GM23338 (cell line): ENCODE measurements at regions not wholly inside any gene's neighbourhood (a gene's known extent, or its start where the extent isn't known, plus 50 kb on each side); places are given as distances from the start of the nearest gene placed in this dataset.

ENCODE experiments used
- ATAC-seq: fragments of 200-7000 bp; cut with Tn5 transposase; 3 replicates; pipeline ENCODE4 v1.9.1; 2020
- DNase-seq: peaks from one replicate; pipeline ENCODE4 v3.0.0-alpha.2; 2015; ENCODE audit warnings: low spot score
- H2AFZ ChIP-seq: fragments of 200-600 bp; sonication (generic); 2 replicates; pipeline ENCODE4 v1.8.0; 2016; ENCODE audit warnings: antibody characterized with exemption, mild to moderate bottlenecking, moderate library complexity
- H3F3A ChIP-seq: fragments of 200-600 bp; sonication (generic); replicated peaks from 2 replicates; pipeline ENCODE4 v1.8.0; 2017; ENCODE audit warnings: antibody characterized with exemption, mixed run types, low read depth
- H3K27ac ChIP-seq: fragments of 200-600 bp; sonication (generic); 2 replicates; pipeline ENCODE4 v1.6.1; 2016; ENCODE audit warnings: low read depth
- H3K27me3 ChIP-seq: fragments of 200-600 bp; sonication (generic); 2 replicates; pipeline ENCODE4 v1.8.0; 2016; ENCODE audit warnings: mild to moderate bottlenecking, mixed run types, moderate library complexity; ENCODE audit not compliant: insufficient read depth
- H3K36me3 ChIP-seq: fragments of 200-600 bp; sonication (generic); 2 replicates; pipeline ENCODE4 v1.8.0; 2016; ENCODE audit warnings: mild to moderate bottlenecking; ENCODE audit not compliant: insufficient read depth
- H3K4me1 ChIP-seq: fragments of 200-600 bp; sonication (generic); 2 replicates; pipeline ENCODE4 v1.8.0; 2016; ENCODE audit warnings: mild to moderate bottlenecking, moderate library complexity; ENCODE audit not compliant: insufficient read depth
- H3K4me2 ChIP-seq: fragments of 200-600 bp; sonication (generic); 2 replicates; pipeline ENCODE4 v1.7.1; 2017; ENCODE audit warnings: mixed run types
- H3K4me3 ChIP-seq: fragments of 200-600 bp; sonication (generic); 2 replicates; pipeline ENCODE4 v1.6.1; 2016; ENCODE audit warnings: mixed run types
- H3K79me2 ChIP-seq: fragments of 200-600 bp; sonication (generic); replicated peaks from 2 replicates; pipeline ENCODE4 v1.8.0; 2017; ENCODE audit warnings: mild to moderate bottlenecking; ENCODE audit not compliant: insufficient read depth
- H3K9me2 ChIP-seq: fragments of 200-600 bp; sonication (generic); 2 replicates; pipeline ENCODE4 v1.8.0; 2017; ENCODE audit not compliant: insufficient read depth
- H4K20me1 ChIP-seq: fragments of 200-600 bp; sonication (generic); replicated peaks from 2 replicates; pipeline ENCODE4 v1.8.0; 2017; ENCODE audit warnings: mild to moderate bottlenecking; ENCODE audit not compliant: insufficient read depth
- H3K27ac Mint-ChIP-seq: 2 replicates; pipeline ENCODE4 v1.8.0; 2020; ENCODE audit warnings: inconsistent platforms, mild to moderate bottlenecking, moderate library complexity, mixed read lengths
- H3K27me3 Mint-ChIP-seq: 3 replicates; pipeline ENCODE4 v1.8.0; 2022; ENCODE audit warnings: low read depth, mild to moderate bottlenecking, moderate library complexity, mixed read lengths, inconsistent platforms; ENCODE audit not compliant: insufficient read depth, poor library complexity
- H3K36me3 Mint-ChIP-seq: 3 replicates; pipeline ENCODE4 v1.8.0; 2021; ENCODE audit warnings: low read depth, mild to moderate bottlenecking, inconsistent platforms, moderate library complexity, mixed read lengths
- H3K4me1 Mint-ChIP-seq: 3 replicates; pipeline ENCODE4 v1.8.0; 2020; ENCODE audit warnings: mild to moderate bottlenecking, inconsistent platforms, mixed read lengths
- H3K4me3 Mint-ChIP-seq: 3 replicates; pipeline ENCODE4 v1.8.0; 2021; ENCODE audit warnings: moderate library complexity, mild to moderate bottlenecking, inconsistent platforms, mixed read lengths
- H3K9me3 Mint-ChIP-seq: 3 replicates; pipeline ENCODE4 v1.8.0; 2020; ENCODE audit warnings: moderate library complexity, mild to moderate bottlenecking, inconsistent platforms, mixed read lengths
- CREB1 ChIP-seq: fragments of 250-450 bp; sonication (Bioruptor Pico); IDR thresholded peaks from 2 replicates; pipeline ENCODE4 v1.5.0; 2020; ENCODE audit warnings: low read depth, mild to moderate bottlenecking, moderate library complexity
- EZH2 ChIP-seq: fragments of 200-600 bp; sonication (generic); IDR thresholded peaks from one replicate; pipeline ENCODE4 v1.8.0; 2017; ENCODE audit warnings: antibody characterized with exemption, mild to moderate bottlenecking, low read depth; ENCODE audit not compliant: unreplicated experiment
- EZH2phosphoT487 ChIP-seq: fragments of 200-600 bp; sonication (generic); IDR thresholded peaks from one replicate; pipeline ENCODE4 v1.8.1; 2018; ENCODE audit warnings: antibody characterized with exemption; ENCODE audit not compliant: unreplicated experiment
- JUNB ChIP-seq: IDR thresholded peaks from one replicate; pipeline ENCODE4 v1.6.1; 2016; ENCODE audit warnings: antibody characterized with exemption; ENCODE audit not compliant: unreplicated experiment
- NANOG ChIP-seq: IDR thresholded peaks from 2 replicates; pipeline ENCODE4 v1.6.1; 2016; ENCODE audit warnings: antibody characterized with exemption, borderline replicate concordance
- POLR2AphosphoS5 ChIP-seq: IDR thresholded peaks from 2 replicates; pipeline ENCODE4 v1.6.1; 2016; ENCODE audit warnings: antibody characterized with exemption, low read depth
- STAT1 ChIP-seq: IDR thresholded peaks from one replicate; pipeline ENCODE4 v1.6.1; 2016; ENCODE audit warnings: antibody characterized with exemption; ENCODE audit not compliant: unreplicated experiment
- ZNF114 ChIP-seq: fragments of 250-450 bp; sonication (Bioruptor Pico); IDR thresholded peaks from 2 replicates; pipeline ENCODE4 v1.5.0; 2020; ENCODE audit warnings: mild to moderate bottlenecking, moderate library complexity
- ZNF331 ChIP-seq: fragments of 250-450 bp; sonication (Bioruptor Pico); IDR thresholded peaks from 2 replicates; pipeline ENCODE4 v1.5.0; 2020; ENCODE audit warnings: low read depth, mild to moderate bottlenecking, moderate library complexity
- TF ChIP-seq, protein P1 (sequence below): IDR thresholded peaks from one replicate; pipeline ENCODE4 v1.6.1; 2018; ENCODE audit warnings: antibody characterized with exemption; ENCODE audit not compliant: unreplicated experiment
- TF ChIP-seq, protein P2 (sequence below): IDR thresholded peaks from 2 replicates; pipeline ENCODE4 v1.6.1; 2016; ENCODE audit warnings: antibody characterized with exemption
- TF ChIP-seq, protein P3 (sequence below): fragments of 250-450 bp; sonication (Bioruptor Pico); IDR thresholded peaks from 2 replicates; pipeline ENCODE4 v1.5.0; 2020; ENCODE audit warnings: mild to moderate bottlenecking, moderate library complexity
- TF ChIP-seq, protein P4 (sequence below), 2 experiments: fragments of 200-600 bp in 1 of 2; sonication (generic) in 1 of 2; conservative IDR thresholded peaks; 2 replicates each; pipeline versions ENCODE4 v1.5.1 to v1.6.1; 2016 to 2017; ENCODE audit warnings: antibody characterized with exemption in 2 of 2, low read depth in 2 of 2, mild to moderate bottlenecking in 2 of 2, moderate library complexity in 1 of 2

DNA sequence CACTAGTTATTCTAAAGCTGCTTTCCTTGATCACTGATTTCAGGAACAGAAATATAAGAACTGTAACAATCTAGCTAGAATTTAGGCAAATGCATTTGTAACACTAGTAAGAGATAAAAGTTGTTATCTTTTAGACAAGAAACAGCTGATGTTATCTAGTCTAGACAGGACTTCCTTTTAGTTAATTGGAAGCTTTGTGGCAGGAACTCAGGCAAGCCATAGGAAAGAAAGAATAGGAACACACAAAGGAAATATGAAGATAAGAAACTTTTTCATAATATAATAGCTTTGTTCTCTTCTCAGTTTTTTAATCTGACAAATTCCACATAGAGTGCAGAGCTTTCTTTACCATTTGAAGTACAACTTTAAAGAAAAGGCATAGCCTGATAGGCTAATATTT, 59.0 kb upstream of the AGR3 start:
- peaks cover 18% of the 10 kb centered on the region for H3K36me3 Mint-ChIP-seq

More for the DNA sequence above, 59.0 kb upstream of the AGR3 start:
- Histone ChIP-seq H3K9me2 (0 out of 2 replicates have a peak, but pooled peaks cover 6% of the 10 kb centered on the region), H3K4me1 (no peaks in the 10 kb centered on the region), H4K20me1 (no peaks in the 10 kb centered on the region), H3K27ac (no peak overlapping the region), H3F3A (no peaks in the 10 kb centered on the region), H3K4me2 (no peak overlapping the region), H2AFZ (no peak overlapping the region), H3K79me2 (no peaks in the 10 kb centered on the region), H3K36me3 (peaks cover 5% of the 10 kb centered on the region; the same call in 1 of the 2 replicates), H3K27me3 (no peaks in the 10 kb centered on the region), H3K4me3 (no peak overlapping the region)
- no peak for ATAC-seq
- Mint-ChIP-seq H3K27me3 (peaks cover 9% of the 10 kb centered on the region), H3K27ac (no peak overlapping the region), H3K4me1 (peaks cover 3% of the 10 kb centered on the region; the same call in 2 of the 3 replicates), H3K9me3 (peaks cover 26% of the 10 kb centered on the region), H3K4me3 (no peak overlapping the region)
- DNase-seq = no peak
- TF ChIP-seq, protein P1, sequence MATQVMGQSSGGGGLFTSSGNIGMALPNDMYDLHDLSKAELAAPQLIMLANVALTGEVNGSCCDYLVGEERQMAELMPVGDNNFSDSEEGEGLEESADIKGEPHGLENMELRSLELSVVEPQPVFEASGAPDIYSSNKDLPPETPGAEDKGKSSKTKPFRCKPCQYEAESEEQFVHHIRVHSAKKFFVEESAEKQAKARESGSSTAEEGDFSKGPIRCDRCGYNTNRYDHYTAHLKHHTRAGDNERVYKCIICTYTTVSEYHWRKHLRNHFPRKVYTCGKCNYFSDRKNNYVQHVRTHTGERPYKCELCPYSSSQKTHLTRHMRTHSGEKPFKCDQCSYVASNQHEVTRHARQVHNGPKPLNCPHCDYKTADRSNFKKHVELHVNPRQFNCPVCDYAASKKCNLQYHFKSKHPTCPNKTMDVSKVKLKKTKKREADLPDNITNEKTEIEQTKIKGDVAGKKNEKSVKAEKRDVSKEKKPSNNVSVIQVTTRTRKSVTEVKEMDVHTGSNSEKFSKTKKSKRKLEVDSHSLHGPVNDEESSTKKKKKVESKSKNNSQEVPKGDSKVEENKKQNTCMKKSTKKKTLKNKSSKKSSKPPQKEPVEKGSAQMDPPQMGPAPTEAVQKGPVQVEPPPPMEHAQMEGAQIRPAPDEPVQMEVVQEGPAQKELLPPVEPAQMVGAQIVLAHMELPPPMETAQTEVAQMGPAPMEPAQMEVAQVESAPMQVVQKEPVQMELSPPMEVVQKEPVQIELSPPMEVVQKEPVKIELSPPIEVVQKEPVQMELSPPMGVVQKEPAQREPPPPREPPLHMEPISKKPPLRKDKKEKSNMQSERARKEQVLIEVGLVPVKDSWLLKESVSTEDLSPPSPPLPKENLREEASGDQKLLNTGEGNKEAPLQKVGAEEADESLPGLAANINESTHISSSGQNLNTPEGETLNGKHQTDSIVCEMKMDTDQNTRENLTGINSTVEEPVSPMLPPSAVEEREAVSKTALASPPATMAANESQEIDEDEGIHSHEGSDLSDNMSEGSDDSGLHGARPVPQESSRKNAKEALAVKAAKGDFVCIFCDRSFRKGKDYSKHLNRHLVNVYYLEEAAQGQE = no peak
- TF ChIP-seq, protein P2, sequence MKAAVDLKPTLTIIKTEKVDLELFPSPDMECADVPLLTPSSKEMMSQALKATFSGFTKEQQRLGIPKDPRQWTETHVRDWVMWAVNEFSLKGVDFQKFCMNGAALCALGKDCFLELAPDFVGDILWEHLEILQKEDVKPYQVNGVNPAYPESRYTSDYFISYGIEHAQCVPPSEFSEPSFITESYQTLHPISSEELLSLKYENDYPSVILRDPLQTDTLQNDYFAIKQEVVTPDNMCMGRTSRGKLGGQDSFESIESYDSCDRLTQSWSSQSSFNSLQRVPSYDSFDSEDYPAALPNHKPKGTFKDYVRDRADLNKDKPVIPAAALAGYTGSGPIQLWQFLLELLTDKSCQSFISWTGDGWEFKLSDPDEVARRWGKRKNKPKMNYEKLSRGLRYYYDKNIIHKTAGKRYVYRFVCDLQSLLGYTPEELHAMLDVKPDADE = no peak
- TF ChIP-seq ZNF331 (CRISPR knock-in tag) (no peak), EZH2 (no peak), NANOG (no peak), STAT1 (no peak), JUNB (no peak), CREB1 (no peak), POLR2AphosphoS5 (no peak), EZH2phosphoT487 (no peak), ZNF114 (CRISPR knock-in tag) (no peak)
- TF ChIP-seq, protein P3, sequence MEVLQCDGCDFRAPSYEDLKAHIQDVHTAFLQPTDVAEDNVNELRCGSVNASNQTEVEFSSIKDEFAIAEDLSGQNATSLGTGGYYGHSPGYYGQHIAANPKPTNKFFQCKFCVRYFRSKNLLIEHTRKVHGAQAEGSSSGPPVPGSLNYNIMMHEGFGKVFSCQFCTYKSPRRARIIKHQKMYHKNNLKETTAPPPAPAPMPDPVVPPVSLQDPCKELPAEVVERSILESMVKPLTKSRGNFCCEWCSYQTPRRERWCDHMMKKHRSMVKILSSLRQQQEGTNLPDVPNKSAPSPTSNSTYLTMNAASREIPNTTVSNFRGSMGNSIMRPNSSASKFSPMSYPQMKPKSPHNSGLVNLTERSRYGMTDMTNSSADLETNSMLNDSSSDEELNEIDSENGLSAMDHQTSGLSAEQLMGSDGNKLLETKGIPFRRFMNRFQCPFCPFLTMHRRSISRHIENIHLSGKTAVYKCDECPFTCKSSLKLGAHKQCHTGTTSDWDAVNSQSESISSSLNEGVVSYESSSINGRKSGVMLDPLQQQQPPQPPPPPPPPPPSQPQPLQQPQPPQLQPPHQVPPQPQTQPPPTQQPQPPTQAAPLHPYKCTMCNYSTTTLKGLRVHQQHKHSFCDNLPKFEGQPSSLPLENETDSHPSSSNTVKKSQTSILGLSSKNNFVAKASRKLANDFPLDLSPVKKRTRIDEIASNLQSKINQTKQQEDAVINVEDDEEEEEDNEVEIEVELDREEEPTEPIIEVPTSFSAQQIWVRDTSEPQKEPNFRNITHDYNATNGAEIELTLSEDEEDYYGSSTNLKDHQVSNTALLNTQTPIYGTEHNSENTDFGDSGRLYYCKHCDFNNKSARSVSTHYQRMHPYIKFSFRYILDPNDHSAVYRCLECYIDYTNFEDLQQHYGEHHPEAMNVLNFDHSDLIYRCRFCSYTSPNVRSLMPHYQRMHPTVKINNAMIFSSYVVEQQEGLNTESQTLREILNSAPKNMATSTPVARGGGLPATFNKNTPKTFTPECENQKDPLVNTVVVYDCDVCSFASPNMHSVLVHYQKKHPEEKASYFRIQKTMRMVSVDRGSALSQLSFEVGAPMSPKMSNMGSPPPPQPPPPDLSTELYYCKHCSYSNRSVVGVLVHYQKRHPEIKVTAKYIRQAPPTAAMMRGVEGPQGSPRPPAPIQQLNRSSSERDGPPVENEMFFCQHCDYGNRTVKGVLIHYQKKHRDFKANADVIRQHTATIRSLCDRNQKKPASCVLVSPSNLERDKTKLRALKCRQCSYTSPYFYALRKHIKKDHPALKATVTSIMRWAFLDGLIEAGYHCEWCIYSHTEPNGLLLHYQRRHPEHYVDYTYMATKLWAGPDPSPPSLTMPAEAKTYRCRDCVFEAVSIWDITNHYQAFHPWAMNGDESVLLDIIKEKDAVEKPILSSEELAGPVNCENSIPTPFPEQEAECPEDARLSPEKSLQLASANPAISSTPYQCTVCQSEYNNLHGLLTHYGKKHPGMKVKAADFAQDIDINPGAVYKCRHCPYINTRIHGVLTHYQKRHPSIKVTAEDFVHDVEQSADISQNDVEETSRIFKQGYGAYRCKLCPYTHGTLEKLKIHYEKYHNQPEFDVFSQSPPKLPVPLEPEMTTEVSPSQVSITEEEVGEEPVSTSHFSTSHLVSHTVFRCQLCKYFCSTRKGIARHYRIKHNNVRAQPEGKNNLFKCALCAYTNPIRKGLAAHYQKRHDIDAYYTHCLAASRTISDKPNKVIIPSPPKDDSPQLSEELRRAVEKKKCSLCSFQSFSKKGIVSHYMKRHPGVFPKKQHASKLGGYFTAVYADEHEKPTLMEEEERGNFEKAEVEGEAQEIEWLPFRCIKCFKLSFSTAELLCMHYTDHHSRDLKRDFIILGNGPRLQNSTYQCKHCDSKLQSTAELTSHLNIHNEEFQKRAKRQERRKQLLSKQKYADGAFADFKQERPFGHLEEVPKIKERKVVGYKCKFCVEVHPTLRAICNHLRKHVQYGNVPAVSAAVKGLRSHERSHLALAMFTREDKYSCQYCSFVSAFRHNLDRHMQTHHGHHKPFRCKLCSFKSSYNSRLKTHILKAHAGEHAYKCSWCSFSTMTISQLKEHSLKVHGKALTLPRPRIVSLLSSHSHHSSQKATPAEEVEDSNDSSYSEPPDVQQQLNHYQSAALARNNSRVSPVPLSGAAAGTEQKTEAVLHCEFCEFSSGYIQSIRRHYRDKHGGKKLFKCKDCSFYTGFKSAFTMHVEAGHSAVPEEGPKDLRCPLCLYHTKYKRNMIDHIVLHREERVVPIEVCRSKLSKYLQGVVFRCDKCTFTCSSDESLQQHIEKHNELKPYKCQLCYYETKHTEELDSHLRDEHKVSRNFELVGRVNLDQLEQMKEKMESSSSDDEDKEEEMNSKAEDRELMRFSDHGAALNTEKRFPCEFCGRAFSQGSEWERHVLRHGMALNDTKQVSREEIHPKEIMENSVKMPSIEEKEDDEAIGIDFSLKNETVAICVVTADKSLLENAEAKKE (CRISPR knock-in tag) = no peak
- TF ChIP-seq, protein P4, sequence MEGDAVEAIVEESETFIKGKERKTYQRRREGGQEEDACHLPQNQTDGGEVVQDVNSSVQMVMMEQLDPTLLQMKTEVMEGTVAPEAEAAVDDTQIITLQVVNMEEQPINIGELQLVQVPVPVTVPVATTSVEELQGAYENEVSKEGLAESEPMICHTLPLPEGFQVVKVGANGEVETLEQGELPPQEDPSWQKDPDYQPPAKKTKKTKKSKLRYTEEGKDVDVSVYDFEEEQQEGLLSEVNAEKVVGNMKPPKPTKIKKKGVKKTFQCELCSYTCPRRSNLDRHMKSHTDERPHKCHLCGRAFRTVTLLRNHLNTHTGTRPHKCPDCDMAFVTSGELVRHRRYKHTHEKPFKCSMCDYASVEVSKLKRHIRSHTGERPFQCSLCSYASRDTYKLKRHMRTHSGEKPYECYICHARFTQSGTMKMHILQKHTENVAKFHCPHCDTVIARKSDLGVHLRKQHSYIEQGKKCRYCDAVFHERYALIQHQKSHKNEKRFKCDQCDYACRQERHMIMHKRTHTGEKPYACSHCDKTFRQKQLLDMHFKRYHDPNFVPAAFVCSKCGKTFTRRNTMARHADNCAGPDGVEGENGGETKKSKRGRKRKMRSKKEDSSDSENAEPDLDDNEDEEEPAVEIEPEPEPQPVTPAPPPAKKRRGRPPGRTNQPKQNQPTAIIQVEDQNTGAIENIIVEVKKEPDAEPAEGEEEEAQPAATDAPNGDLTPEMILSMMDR (conservative IDR thresholded peaks at IDR 0.05; ENCODE audit: low read depth in 2 of 2) = no peak
